ENCODE measurements at regions not wholly inside any gene's neighbourhood (a gene's known extent, or its start where the extent isn't known, plus 50 kb on each side); places are given as distances from the start of the nearest gene placed in this dataset.

- H3K9me3 ChIP-seq (ENCODE audit: low read depth, low read length), result no peaks in the 10 kb centered on the region; the same call in 1 of the 2 replicates
These were observed 127.6 kb upstream of the L3MBTL4 start for GRCh38 chr18:6542296-6542695.

GRCh38 chr18:6543330-6543908, 128.7 kb upstream of the L3MBTL4 start:
- no peaks in the 10 kb centered on the region for H3K36me3 ChIP-seq (ENCODE audit: insufficient read depth, low read length)
- DNase-seq (ENCODE audit: low read depth, low spot score), result no peak
- no peak overlapping the region for H3K27ac ChIP-seq
- H3K9me3 ChIP-seq (ENCODE audit: low read depth, low read length), result no peaks in the 10 kb centered on the region; the same call in 1 of the 2 replicates
- no peak overlapping the region for H3K4me3 ChIP-seq
- no peak overlapping the region for H3K9ac ChIP-seq (ENCODE audit: insufficient read length)
- TF ChIP-seq POLR2AphosphoS5 (IDR thresholded peaks at IDR 0.05; ENCODE audit: borderline replicate concordance, low read depth, low read length) (no peak), FOXP2 (optimal IDR thresholded peaks at IDR 0.05; ENCODE audit: control extremely low read depth, extremely low read length, insufficient read depth) (no peak), EZH2 (IDR thresholded peaks at IDR 0.05) (no peak)

More at GRCh38 chr18:6542296-6542695, 127.6 kb upstream of the L3MBTL4 start:
- no peaks in the 10 kb centered on the region for H3K36me3 ChIP-seq (ENCODE audit: insufficient read depth, low read length)
- H3K4me3 ChIP-seq, result no peak overlapping the region
- no peak overlapping the region for H3K27ac ChIP-seq
- no peak overlapping the region for H3K9ac ChIP-seq (ENCODE audit: insufficient read length)
- DNase-seq (ENCODE audit: low read depth, low spot score), result no peak
- TF ChIP-seq EZH2 (IDR thresholded peaks at IDR 0.05) (no peak), POLR2AphosphoS5 (IDR thresholded peaks at IDR 0.05; ENCODE audit: borderline replicate concordance, low read depth, low read length) (no peak), FOXP2 (optimal IDR thresholded peaks at IDR 0.05; ENCODE audit: control extremely low read depth, extremely low read length, insufficient read depth) (no peak)

DNA sequence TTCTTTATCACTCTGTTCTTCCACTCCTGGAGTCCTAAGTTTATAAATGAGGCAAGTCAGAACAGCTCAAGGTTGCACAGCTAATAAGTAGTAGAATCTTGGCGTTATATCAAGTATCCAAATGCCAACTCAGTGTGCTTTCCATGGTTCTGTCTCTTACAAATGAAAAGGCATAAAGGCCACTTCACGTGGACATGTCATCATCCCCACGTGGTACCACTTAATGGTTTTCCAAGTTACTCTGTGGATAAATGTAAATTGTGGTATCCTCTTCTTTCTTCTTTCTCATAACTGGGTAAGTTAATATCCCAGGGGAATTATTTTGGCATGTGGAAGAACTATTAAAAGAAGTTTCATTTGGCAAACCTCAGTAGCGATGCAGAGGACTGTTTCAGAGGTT, 131.5 kb upstream of the L3MBTL4 start:
- no peak overlapping the region for H3K4me3 ChIP-seq
- no peak for TF ChIP-seq EZH2 (IDR thresholded peaks at IDR 0.05)
- H3K27ac ChIP-seq, result peak overlapping the region; percentile 30; the same call in 1 of the 2 replicates
- H3K9me3 ChIP-seq (ENCODE audit: low read depth, low read length), result no peaks in the 10 kb centered on the region; the same call in 1 of the 2 replicates
- H3K36me3 ChIP-seq (ENCODE audit: insufficient read depth, low read length), result no peaks in the 10 kb centered on the region
- no peak overlapping the region for H3K9ac ChIP-seq (ENCODE audit: insufficient read length)
- DNase-seq (ENCODE audit: low read depth, low spot score), result no peak

DNA sequence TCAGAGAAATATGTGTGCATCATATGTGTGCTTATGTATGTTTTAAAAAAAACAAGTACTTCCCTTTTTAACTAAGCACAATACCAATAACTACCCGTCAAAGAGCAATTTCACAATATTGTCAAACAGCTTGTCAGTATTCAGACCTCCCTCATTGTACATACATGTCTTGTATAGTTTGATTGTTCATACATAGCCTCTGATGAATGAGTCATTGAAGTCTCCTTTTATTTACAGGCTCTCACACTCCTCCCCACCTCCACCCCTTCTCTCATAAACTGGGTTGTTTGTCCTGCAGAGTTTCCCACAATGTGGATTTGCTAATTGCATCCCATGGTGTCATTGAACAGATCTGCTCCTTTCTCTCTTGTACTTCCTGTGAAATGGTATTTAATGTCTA, 132.8 kb upstream of the L3MBTL4 start:
- no peaks in the 10 kb centered on the region for H3K36me3 ChIP-seq (ENCODE audit: insufficient read depth, low read length)
- H3K27ac ChIP-seq, result no peak overlapping the region
- no peak overlapping the region for H3K4me3 ChIP-seq
- H3K9ac ChIP-seq (ENCODE audit: insufficient read length), result no peak overlapping the region
- DNase-seq (ENCODE audit: low read depth, low spot score), result no peak
- TF ChIP-seq POLR2AphosphoS5 (IDR thresholded peaks at IDR 0.05; ENCODE audit: borderline replicate concordance, low read depth, low read length) (no peak), EZH2 (IDR thresholded peaks at IDR 0.05) (no peak)
- no peaks in the 10 kb centered on the region; the same call in 1 of the 2 replicates for H3K9me3 ChIP-seq (ENCODE audit: low read depth, low read length)

DNA sequence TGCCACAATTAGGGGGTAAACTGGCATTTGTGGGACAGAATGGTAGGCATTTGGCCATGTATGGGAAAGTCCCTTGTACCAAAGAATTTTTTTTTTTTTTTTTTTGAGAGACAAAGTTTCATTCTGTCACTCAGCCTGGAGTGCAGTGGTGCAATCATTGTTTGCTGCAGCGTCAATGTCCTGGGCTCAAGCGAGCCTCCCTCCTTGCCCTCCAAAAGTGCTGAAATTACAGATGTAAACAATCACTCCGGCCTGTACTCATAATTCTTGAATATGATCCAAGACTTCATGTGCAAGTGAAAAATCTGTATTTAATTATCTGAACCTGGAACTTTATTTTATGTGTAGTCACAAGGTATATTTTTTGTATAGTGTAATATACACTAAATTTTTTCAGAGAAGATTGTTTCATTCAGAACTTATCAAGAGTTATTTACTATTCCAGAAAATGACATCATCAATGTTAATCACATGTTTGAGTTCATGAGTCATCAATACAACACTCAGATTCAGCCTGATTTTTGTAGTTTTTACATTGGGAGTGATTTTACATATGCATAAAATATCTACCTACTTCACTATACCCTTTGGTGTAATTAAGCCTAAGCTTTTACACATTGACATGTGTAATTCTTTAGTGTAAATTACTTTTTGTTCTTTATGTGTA, 138.7 kb upstream of the L3MBTL4 start:
- no peak for DNase-seq (ENCODE audit: low read depth, low spot score)
- no peak overlapping the region for H3K4me3 ChIP-seq
- no peaks in the 10 kb centered on the region for H3K36me3 ChIP-seq (ENCODE audit: insufficient read depth, low read length)
- H3K9me3 ChIP-seq (ENCODE audit: low read depth, low read length), result no peaks in the 10 kb centered on the region
- H3K9ac ChIP-seq (ENCODE audit: insufficient read length), result no peak overlapping the region
- H3K27ac ChIP-seq, result no peak overlapping the region
- TF ChIP-seq POLR2AphosphoS5 (IDR thresholded peaks at IDR 0.05; ENCODE audit: borderline replicate concordance, low read depth, low read length), result no peak
- no peak for TF ChIP-seq EZH2 (IDR thresholded peaks at IDR 0.05)
- TF ChIP-seq FOXP2 (optimal IDR thresholded peaks at IDR 0.05; ENCODE audit: control extremely low read depth, extremely low read length, insufficient read depth), result no peak

- Histone ChIP-seq H3K9ac (ENCODE audit: insufficient read length) (peak overlapping the region; percentile 17), H3K36me3 (ENCODE audit: insufficient read depth, low read length) (no peaks in the 10 kb centered on the region), H3K27ac (peak overlapping the region; percentile 93), H3K9me3 (ENCODE audit: low read depth, low read length) (no peaks in the 10 kb centered on the region), H3K4me3 (peak overlapping the region; percentile 65)
- TF ChIP-seq EZH2 (IDR thresholded peaks at IDR 0.05), result no peak
- peak; percentile 55 for TF ChIP-seq FOXP2 (optimal IDR thresholded peaks at IDR 0.05; ENCODE audit: control extremely low read depth, extremely low read length, insufficient read depth)
- peak; percentile 41; the same call in 1 of the 2 replicates for TF ChIP-seq POLR2AphosphoS5 (IDR thresholded peaks at IDR 0.05; ENCODE audit: borderline replicate concordance, low read depth, low read length)
- no peak for DNase-seq (ENCODE audit: low read depth, low spot score)
These were observed 142.5 kb upstream of the L3MBTL4 start for GRCh38 chr18:6557057-6557769.

GRCh38 chr18:6557770-6558248, 143.1 kb upstream of the L3MBTL4 start:
- no peak for DNase-seq (ENCODE audit: low read depth, low spot score)
- Histone ChIP-seq H3K27ac (peak overlapping the region; percentile 93), H3K9me3 (ENCODE audit: low read depth, low read length) (no peaks in the 10 kb centered on the region), H3K36me3 (ENCODE audit: insufficient read depth, low read length) (no peaks in the 10 kb centered on the region), H3K4me3 (peak overlapping the region; percentile 65), H3K9ac (ENCODE audit: insufficient read length) (peak overlapping the region; percentile 46)
- no peak for TF ChIP-seq EZH2 (IDR thresholded peaks at IDR 0.05)
- TF ChIP-seq POLR2AphosphoS5 (IDR thresholded peaks at IDR 0.05; ENCODE audit: borderline replicate concordance, low read depth, low read length), result peak; percentile 27; the same call in 1 of the 2 replicates

DNA sequence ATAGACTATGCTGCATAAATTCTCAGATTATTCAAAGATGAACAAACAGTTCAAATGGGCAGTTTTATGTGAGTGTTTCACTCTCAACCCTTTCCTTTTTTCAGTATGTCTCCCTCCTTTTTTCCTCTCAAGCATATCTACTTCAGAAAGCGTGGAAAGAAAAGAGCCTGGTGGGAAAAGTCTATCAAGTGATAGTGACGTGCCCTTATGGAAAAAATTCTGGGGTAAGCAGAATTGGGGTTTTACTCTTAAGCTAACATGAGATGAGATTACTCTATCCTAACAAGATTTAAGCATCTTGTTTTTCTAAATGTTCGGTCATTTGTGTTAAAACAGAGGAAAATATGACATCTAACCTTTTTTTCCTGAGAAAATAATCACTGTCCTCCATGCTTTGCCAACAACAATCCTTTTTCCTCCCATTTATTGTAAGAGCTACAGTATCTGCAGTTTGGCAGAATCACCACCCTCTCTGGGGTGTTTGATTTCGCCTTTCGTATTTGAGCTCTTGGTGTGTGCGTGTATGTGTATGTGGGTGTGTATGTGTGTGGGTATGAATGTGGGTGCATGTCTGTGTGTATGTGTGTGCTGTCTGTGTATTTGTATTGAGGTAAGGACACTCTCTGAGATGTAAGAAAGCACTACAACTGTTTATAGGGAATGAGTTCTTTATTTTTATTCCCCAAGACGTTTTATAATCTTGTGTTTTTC, 143.9 kb upstream of the L3MBTL4 start:
- Histone ChIP-seq H3K36me3 (ENCODE audit: insufficient read depth, low read length) (no peaks in the 10 kb centered on the region), H3K9me3 (ENCODE audit: low read depth, low read length) (no peaks in the 10 kb centered on the region), H3K4me3 (peak overlapping the region; percentile 65), H3K9ac (ENCODE audit: insufficient read length) (peak overlapping the region; percentile 46), H3K27ac (peak overlapping the region; percentile 93)
- no peak for TF ChIP-seq POLR2AphosphoS5 (IDR thresholded peaks at IDR 0.05; ENCODE audit: borderline replicate concordance, low read depth, low read length)
- TF ChIP-seq EZH2 (IDR thresholded peaks at IDR 0.05), result no peak
- TF ChIP-seq FOXP2 (optimal IDR thresholded peaks at IDR 0.05; ENCODE audit: control extremely low read depth, extremely low read length, insufficient read depth), result no peak
- DNase-seq (ENCODE audit: low read depth, low spot score), result no peak
